Kidney epithelial cell (primary cell): ENCODE measurements at regions not wholly inside any gene's neighbourhood (a gene's known extent, or its start where the extent isn't known, plus 50 kb on each side); places are given as distances from the start of the nearest gene placed in this dataset.

ENCODE experiments used
- DNase-seq: peaks from one replicate; pipeline ENCODE4 v3.0.0-alpha.2; 2010; ENCODE audit warnings: low read depth
- H3K27me3 ChIP-seq: 2 replicates; pipeline ENCODE4 v1.6.0; 2011; ENCODE audit warnings: low read length; ENCODE audit not compliant: control insufficient read depth, insufficient read depth
- H3K36me3 ChIP-seq: 2 replicates; pipeline ENCODE4 v1.5.1; 2011; ENCODE audit warnings: low read length; ENCODE audit not compliant: control insufficient read depth, insufficient read depth
- H3K4me3 ChIP-seq: 2 replicates; pipeline ENCODE4 v1.5.1; 2011; ENCODE audit warnings: low read depth, mild to moderate bottlenecking, control low read depth, low read length
- CTCF ChIP-seq: IDR thresholded peaks from 2 replicates; pipeline ENCODE4 v1.5.1; 2011; ENCODE audit warnings: mild to moderate bottlenecking, moderate library complexity, low read length, control low read depth, inconsistent platforms; ENCODE audit not compliant: insufficient read depth, poor library complexity, severe bottlenecking

GRCh38 chrX:69565247-69565815, 50.6 kb upstream of the EDA start:
- Histone ChIP-seq H3K36me3 (no peaks in the 10 kb centered on the region), H3K4me3 (no peak overlapping the region), H3K27me3 (no peaks in the 10 kb centered on the region)
- no peak for TF ChIP-seq CTCF
- DNase-seq: no peak
